ENCODE measurements at regions not wholly inside any gene's neighbourhood (a gene's known extent, or its start where the extent isn't known, plus 50 kb on each side); places are given as distances from the start of the nearest gene placed in this dataset.

DNA sequence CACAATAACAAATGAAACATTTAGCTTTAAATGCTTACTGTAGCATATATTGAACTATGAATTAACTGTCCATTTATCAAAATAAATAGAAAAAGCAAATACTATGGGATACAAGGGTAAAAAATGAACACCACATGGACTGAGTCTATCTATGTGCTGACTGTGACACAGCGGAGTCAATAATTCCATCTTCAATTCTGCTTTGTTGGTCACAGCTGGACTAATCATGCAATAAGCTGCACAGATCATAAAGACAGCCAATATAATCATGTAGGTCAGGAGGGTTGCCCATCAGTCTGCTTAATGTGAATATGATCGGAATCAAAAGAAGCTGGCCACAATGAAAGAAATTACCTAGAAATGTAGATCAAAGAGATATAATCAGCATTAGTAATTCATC lies 95.7 kb upstream of the FAM47A start:
- H3K4me3 ChIP-seq (ENCODE audit: low read depth, low read length) = no peak overlapping the region
- no peak for DNase-seq (ENCODE audit: low read depth)
- TF ChIP-seq, protein P1, sequence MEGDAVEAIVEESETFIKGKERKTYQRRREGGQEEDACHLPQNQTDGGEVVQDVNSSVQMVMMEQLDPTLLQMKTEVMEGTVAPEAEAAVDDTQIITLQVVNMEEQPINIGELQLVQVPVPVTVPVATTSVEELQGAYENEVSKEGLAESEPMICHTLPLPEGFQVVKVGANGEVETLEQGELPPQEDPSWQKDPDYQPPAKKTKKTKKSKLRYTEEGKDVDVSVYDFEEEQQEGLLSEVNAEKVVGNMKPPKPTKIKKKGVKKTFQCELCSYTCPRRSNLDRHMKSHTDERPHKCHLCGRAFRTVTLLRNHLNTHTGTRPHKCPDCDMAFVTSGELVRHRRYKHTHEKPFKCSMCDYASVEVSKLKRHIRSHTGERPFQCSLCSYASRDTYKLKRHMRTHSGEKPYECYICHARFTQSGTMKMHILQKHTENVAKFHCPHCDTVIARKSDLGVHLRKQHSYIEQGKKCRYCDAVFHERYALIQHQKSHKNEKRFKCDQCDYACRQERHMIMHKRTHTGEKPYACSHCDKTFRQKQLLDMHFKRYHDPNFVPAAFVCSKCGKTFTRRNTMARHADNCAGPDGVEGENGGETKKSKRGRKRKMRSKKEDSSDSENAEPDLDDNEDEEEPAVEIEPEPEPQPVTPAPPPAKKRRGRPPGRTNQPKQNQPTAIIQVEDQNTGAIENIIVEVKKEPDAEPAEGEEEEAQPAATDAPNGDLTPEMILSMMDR (conservative IDR thresholded peaks at IDR 0.05; ENCODE audit: low read depth, low read length) = no peak

DNA sequence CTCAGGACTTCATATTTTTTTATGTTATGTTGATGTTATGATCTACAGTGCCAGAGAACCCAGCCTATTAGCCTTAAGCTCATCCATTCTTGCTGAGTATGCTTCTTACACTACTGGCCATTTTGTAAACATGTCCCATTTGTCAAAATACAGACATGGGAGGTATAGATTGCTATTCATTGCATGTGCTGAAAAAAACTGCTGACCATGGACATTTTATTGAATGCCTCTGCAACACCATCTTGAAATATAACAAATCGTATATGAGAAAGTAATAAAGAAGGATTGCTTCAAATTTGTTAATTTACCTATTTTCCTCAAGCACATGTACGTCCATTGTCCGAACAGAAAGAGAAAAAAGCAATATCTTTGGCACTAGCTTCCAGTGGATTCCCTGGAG lies 91.5 kb upstream of the FAM47A start:
- TF ChIP-seq, protein P1 (conservative IDR thresholded peaks at IDR 0.05; ENCODE audit: low read depth, low read length) = no peak
- no peak overlapping the region for H3K4me3 ChIP-seq (ENCODE audit: low read depth, low read length)

DNA sequence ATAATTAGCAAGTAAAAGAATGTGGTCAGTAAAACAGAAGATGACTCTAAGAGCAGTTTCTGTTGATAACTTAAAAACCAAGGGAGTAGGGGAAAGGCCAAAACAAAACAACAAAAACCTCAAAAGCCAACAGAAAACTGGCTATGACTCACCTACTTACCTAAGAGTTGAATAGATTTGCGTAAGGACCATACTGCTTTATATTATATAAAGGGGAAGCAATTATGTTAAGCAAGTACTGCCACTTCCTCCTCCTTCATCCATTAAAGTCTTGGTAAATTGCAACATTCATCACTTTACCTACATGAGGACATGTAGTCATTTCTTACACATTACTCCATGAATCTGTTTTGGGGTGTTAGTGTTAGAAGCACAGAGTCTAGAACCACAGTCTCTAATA lies 85.9 kb upstream of the FAM47A start:
- no peak for DNase-seq (ENCODE audit: low read depth)
- TF ChIP-seq, protein P1 (conservative IDR thresholded peaks at IDR 0.05; ENCODE audit: low read depth, low read length) = no peak
- no peak overlapping the region for H3K4me3 ChIP-seq (ENCODE audit: low read depth, low read length)

More for the DNA sequence above, 91.5 kb upstream of the FAM47A start:
- DNase-seq (ENCODE audit: low read depth) = no peak

DNA sequence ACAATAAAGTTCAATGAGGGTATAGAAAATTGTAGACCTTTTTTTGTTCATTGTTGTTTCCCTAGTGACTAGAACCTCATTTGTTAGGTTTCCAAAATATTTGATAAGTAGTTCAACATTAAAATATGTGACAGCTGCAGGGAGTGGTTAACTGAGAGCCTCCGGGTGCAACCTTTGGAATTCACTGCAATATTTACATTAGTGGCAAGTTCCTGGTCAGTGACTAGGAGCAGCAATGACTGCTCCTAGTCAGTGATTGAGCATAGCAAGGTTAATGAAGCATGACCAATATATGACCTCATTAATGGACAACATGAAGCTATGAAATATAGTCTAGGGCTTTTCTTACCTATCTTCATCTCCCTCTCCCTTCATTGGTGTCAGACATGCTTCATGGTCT lies 65.8 kb upstream of the FAM47A start:
- TF ChIP-seq, protein P1 (conservative IDR thresholded peaks at IDR 0.05; ENCODE audit: low read depth, low read length) = no peak
- DNase-seq (ENCODE audit: low read depth) = no peak

More for the DNA sequence above, 65.8 kb upstream of the FAM47A start:
- no peak overlapping the region for H3K4me3 ChIP-seq (ENCODE audit: low read depth, low read length)

All from choroid plexus epithelial cell (primary cell).